GM03348 (cell line): ENCODE measurements at regions not wholly inside any gene's neighbourhood (a gene's known extent, or its start where the extent isn't known, plus 50 kb on each side); places are given as distances from the start of the nearest gene placed in this dataset.
"Not testable (repeated sequence)": the region's sequence is repeated elsewhere in the genome, so short reads cannot be mapped to it uniquely, and the experiment has no call there.

ENCODE experiments used
- DNase-seq: peaks from one replicate; pipeline ENCODE4 v3.0.0; 2012; ENCODE audit warnings: low spot score

- DNase-seq, result peak; percentile 66
Observed at GRCh38 chr1:117754061-117754969, 148.5 kb downstream of the TENT5C start.

GRCh38 chr1:117757668-117758067, 151.8 kb downstream of the TENT5C start:
- peak; percentile 39 for DNase-seq

GRCh38 chr1:117758444-117759316, 152.8 kb downstream of the TENT5C start:
- peak; percentile 89 for DNase-seq

GRCh38 chr1:117759535-117759934, 153.7 kb downstream of the TENT5C start:
- DNase-seq, result no peak

GRCh38 chr1:117760069-117760468, 154.2 kb downstream of the TENT5C start:
- DNase-seq, result no peak

- DNase-seq, result no peak
Observed at GRCh38 chr1:117760485-117760884, 154.6 kb downstream of the TENT5C start.

GRCh38 chr1:117767756-117768155, 161.7 kb downstream of the GDAP2 start:
- DNase-seq, result not testable (repeated sequence)

- no peak for DNase-seq
Observed at GRCh38 chr1:117770981-117771531, 158.4 kb downstream of the GDAP2 start.

- no peak for DNase-seq
Observed at GRCh38 chr1:117779364-117779763, 150.1 kb downstream of the GDAP2 start.

GRCh38 chr1:117780687-117781475, 148.5 kb downstream of the GDAP2 start:
- DNase-seq, result no peak

- DNase-seq, result no peak
Observed at GRCh38 chr1:117782056-117782455, 147.4 kb downstream of the GDAP2 start.

GRCh38 chr1:117783606-117784396, 145.6 kb downstream of the GDAP2 start:
- DNase-seq, result peak; percentile 17

- DNase-seq, result no peak
Observed at GRCh38 chr1:117788014-117788413, 141.4 kb downstream of the GDAP2 start.

- no peak for DNase-seq
Observed at GRCh38 chr1:117793413-117793812, 136.0 kb downstream of the GDAP2 start.

- DNase-seq, result peak; percentile 66
Observed at GRCh38 chr1:117794073-117794472, 135.3 kb downstream of the GDAP2 start.

- peak; percentile 59 for DNase-seq
Observed at GRCh38 chr1:117795190-117795589, 134.2 kb downstream of the GDAP2 start.

GRCh38 chr1:117795792-117796191, 133.6 kb downstream of the GDAP2 start:
- no peak for DNase-seq

- no peak for DNase-seq
Observed at GRCh38 chr1:117796226-117796625, 133.2 kb downstream of the GDAP2 start.

- DNase-seq, result no peak
Observed at GRCh38 chr1:117798550-117798949, 130.9 kb downstream of the GDAP2 start.

GRCh38 chr1:117802531-117803257, 126.7 kb downstream of the GDAP2 start:
- no peak for DNase-seq
